ENCODE measurements at regions not wholly inside any gene's neighbourhood (a gene's known extent, or its start where the extent isn't known, plus 50 kb on each side); places are given as distances from the start of the nearest gene placed in this dataset.

DNA sequence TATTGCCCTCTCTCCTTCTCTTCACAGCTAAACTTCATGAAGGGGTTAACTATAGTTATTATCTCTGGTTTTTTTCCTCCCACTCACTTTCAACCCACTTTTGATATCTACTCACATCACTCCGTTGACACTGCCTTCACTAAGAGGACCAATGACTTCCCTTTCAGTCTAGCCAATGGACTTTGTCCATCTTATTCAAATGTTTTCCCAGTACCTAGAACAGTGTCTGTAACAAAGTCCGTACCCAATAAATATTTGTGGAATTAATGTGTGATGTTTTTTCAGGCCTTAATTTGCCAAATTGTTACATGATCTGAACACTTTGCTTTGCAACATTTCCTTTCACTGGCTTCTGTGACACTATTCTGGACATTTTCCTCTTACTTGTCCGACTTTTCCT, 106.0 kb upstream of the AR start:
- TF ChIP-seq, protein P1, sequence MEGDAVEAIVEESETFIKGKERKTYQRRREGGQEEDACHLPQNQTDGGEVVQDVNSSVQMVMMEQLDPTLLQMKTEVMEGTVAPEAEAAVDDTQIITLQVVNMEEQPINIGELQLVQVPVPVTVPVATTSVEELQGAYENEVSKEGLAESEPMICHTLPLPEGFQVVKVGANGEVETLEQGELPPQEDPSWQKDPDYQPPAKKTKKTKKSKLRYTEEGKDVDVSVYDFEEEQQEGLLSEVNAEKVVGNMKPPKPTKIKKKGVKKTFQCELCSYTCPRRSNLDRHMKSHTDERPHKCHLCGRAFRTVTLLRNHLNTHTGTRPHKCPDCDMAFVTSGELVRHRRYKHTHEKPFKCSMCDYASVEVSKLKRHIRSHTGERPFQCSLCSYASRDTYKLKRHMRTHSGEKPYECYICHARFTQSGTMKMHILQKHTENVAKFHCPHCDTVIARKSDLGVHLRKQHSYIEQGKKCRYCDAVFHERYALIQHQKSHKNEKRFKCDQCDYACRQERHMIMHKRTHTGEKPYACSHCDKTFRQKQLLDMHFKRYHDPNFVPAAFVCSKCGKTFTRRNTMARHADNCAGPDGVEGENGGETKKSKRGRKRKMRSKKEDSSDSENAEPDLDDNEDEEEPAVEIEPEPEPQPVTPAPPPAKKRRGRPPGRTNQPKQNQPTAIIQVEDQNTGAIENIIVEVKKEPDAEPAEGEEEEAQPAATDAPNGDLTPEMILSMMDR (IDR thresholded peaks at IDR 0.05) = no peak
- no peak for TF ChIP-seq POLR2A (IDR thresholded peaks at IDR 0.05)
